ENCODE measurements at regions not wholly inside any gene's neighbourhood (a gene's known extent, or its start where the extent isn't known, plus 50 kb on each side); places are given as distances from the start of the nearest gene placed in this dataset.

GRCh38 chr1:226809785-226810571 is 60.4 kb upstream of the PSEN2 start (continued):
- TF ChIP-seq CTCF (IDR thresholded peaks at IDR 0.05; ENCODE audit: control extremely low read depth in 1 of 3, insufficient read depth in 1 of 3, low read depth in 1 of 3, low read length in 3 of 3) (no peak), CTBP2 (IDR thresholded peaks at IDR 0.05; ENCODE audit: borderline replicate concordance, insufficient read depth, insufficient read length, low read length) (no peak), EZH2 (IDR thresholded peaks at IDR 0.05; ENCODE audit: low read depth, low read length, severe bottlenecking) (no peak), TAF1 (IDR thresholded peaks at IDR 0.05; ENCODE audit: low read depth, low read length) (no peak), RXRA (IDR thresholded peaks at IDR 0.05; ENCODE audit: insufficient read depth, low read depth, low read length) (no peak), PHF8 (conservative IDR thresholded peaks at IDR 0.05; ENCODE audit: low read depth, low read length) (no peak), HDAC6 (IDR thresholded peaks at IDR 0.05; ENCODE audit: low read depth, low read length) (no peak), KDM5A (IDR thresholded peaks at IDR 0.05; ENCODE audit: low read length) (no peak), SP2 (IDR thresholded peaks at IDR 0.05; ENCODE audit: low read length) (no peak)
